Ascending aorta (tissue), 2 donors: ENCODE measurements at regions not wholly inside any gene's neighbourhood (a gene's known extent, or its start where the extent isn't known, plus 50 kb on each side); places are given as distances from the start of the nearest gene placed in this dataset.

Experiments used
- DNase-seq, 2 donors: peaks; one replicate each; pipeline ENCODE4 v3.0.0-alpha.2; 2019; ENCODE audit warnings: low spot score in 2 of 2
- H3K27ac ChIP-seq, 2 donors: fragments of 200-600 bp; sonication (generic); one replicate each; pipeline ENCODE4 v1.5.1; 2016 to 2017; ENCODE audit warnings: mild to moderate bottlenecking in 1 of 2
- H3K27me3 ChIP-seq: fragments of 200-600 bp; sonication (generic); one replicate; pipeline ENCODE4 v1.5.1; 2017
- H3K36me3 ChIP-seq, 2 donors: fragments of 200-600 bp; sonication (generic); one replicate each; pipeline ENCODE4 v1.5.1; 2016
- H3K4me1 ChIP-seq, 2 donors: fragments of 200-600 bp; sonication (generic); one replicate each; pipeline ENCODE4 v1.5.1; 2016 to 2017; ENCODE audit warnings: mild to moderate bottlenecking in 1 of 2
- H3K4me3 ChIP-seq, 2 donors: fragments of 200-600 bp; sonication (generic); one replicate each; pipeline ENCODE4 v1.5.1; 2016 to 2017; ENCODE audit warnings: mild to moderate bottlenecking in 1 of 2
- H3K9me3 ChIP-seq, 2 donors: fragments of 200-600 bp; sonication (generic); one replicate each; pipeline ENCODE4 v1.5.1; 2016
- CTCF ChIP-seq, 3 experiments: fragments of 200-600 bp in 2 of 3; fragments of 450-650 bp in 1 of 3; sonication (generic) in 2 of 3; IDR thresholded peaks; one replicate each; pipeline ENCODE4 v1.5.1; 2016 to 2019; ENCODE audit warnings: antibody characterized with exemption in 3 of 3, mild to moderate bottlenecking in 1 of 3, moderate library complexity in 1 of 3
- intact Hi-C: fragments of 100-400 bp; cut with DNase I; formaldehyde crosslinking; loops from one replicate; pipeline ENCODE4 v1.15.1; 2023

GRCh38 chr17:15885770-15886169, 59.2 kb upstream of the ADORA2B start:
- intact Hi-C loops: no loop called here
- DNase-seq: no peak
- no peaks in the 10 kb centered on the region for H3K9me3 ChIP-seq
- no peak for TF ChIP-seq CTCF (IDR thresholded peaks at IDR 0.05)
- no peak overlapping the region for H3K27ac ChIP-seq
- H3K36me3 ChIP-seq: no peaks in the 10 kb centered on the region
- no peaks in the 10 kb centered on the region for H3K27me3 ChIP-seq
- no peak overlapping the region for H3K4me3 ChIP-seq
- H3K4me1 ChIP-seq: no peaks in the 10 kb centered on the region

GRCh38 chr17:15886221-15886620, 58.7 kb upstream of the ADORA2B start:
- Histone ChIP-seq H3K4me3 (no peak overlapping the region), H3K4me1 (no peaks in the 10 kb centered on the region), H3K27me3 (no peaks in the 10 kb centered on the region), H3K36me3 (no peaks in the 10 kb centered on the region), H3K27ac (no peak overlapping the region), H3K9me3 (no peaks in the 10 kb centered on the region)
- intact Hi-C loops: no loop called here
- no peak for DNase-seq
- no peak for TF ChIP-seq CTCF (IDR thresholded peaks at IDR 0.05)

GRCh38 chr17:15886804-15887203, 58.1 kb upstream of the ADORA2B start:
- Histone ChIP-seq H3K4me1 (no peaks in the 10 kb centered on the region), H3K36me3 (no peaks in the 10 kb centered on the region), H3K4me3 (no peak overlapping the region), H3K27ac (no peak overlapping the region), H3K9me3 (no peaks in the 10 kb centered on the region), H3K27me3 (no peaks in the 10 kb centered on the region)
- no peak for DNase-seq
- intact Hi-C loops: no loop called here
- TF ChIP-seq CTCF (IDR thresholded peaks at IDR 0.05): no peak

- no peak for TF ChIP-seq CTCF (IDR thresholded peaks at IDR 0.05)
- Histone ChIP-seq H3K36me3 (no peaks in the 10 kb centered on the region), H3K9me3 (no peaks in the 10 kb centered on the region), H3K27ac (no peak overlapping the region), H3K4me3 (no peak overlapping the region), H3K4me1 (no peaks in the 10 kb centered on the region), H3K27me3 (no peaks in the 10 kb centered on the region)
- intact Hi-C loops: no loop called here
- DNase-seq: no peak
Measured at GRCh38 chr17:15888436-15888835, 56.5 kb upstream of the ADORA2B start.

GRCh38 chr17:15890279-15890892, 54.5 kb upstream of the ADORA2B start:
- intact Hi-C loops: no loop called here

More at GRCh38 chr17:15890279-15890892, 54.5 kb upstream of the ADORA2B start:
- Histone ChIP-seq H3K4me1 (no peaks in the 10 kb centered on the region), H3K9me3 (no peaks in the 10 kb centered on the region), H3K36me3 (no peaks in the 10 kb centered on the region), H3K4me3 (no peak overlapping the region), H3K27ac (no peak overlapping the region), H3K27me3 (no peaks in the 10 kb centered on the region)
- no peak for DNase-seq
- TF ChIP-seq CTCF (IDR thresholded peaks at IDR 0.05): no peak
